T-helper 22 cell (primary cell): ENCODE measurements at regions not wholly inside any gene's neighbourhood (a gene's known extent, or its start where the extent isn't known, plus 50 kb on each side); places are given as distances from the start of the nearest gene placed in this dataset.
"Not testable (repeated sequence)": the region's sequence is repeated elsewhere in the genome, so short reads cannot be mapped to it uniquely, and the experiment has no call there.

Experiments
- DNase-seq: peaks from one replicate; pipeline ENCODE4 v3.0.0-alpha.2; 2020; ENCODE audit warnings: low read depth

DNA sequence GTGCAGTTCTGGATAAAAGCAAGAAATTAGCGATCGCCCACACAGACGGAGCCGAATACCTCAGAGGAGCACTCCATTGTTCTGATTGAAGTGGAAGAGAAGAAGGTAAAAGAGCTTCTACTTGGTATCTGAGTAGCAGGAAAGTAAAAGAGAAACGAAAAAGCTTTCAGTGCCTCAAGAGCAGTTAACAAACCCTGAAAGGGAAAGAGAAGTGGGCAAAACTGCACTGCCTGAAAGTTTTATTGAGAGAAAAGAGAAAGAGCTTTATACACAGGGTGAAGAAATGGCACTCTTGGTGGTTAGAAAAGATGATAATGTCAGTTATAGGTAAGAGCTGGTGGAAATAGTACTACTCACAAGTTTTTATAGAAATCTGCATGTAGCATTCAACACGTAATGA, 192.8 kb downstream of the CDCA7 start:
- no peak for DNase-seq

DNA sequence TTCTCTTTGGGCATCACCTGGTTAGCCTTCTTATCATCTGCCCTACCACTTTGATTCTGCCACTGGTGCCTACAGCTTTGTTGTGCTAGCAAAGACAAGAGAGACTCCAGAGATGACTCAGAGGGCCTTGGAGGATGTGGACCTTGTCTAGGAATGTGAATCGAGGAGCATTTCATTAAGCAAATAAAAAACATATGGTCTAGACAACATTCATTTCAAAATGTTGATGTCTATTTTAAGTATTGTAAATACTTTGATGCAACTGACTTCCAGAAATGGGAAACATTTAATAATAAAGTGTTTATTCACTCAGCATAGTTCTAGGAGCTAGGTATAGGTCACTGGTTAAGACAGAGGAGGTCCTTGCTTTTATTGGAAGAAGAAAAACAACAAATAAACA, 195.5 kb downstream of the CDCA7 start:
- no peak for DNase-seq

DNA sequence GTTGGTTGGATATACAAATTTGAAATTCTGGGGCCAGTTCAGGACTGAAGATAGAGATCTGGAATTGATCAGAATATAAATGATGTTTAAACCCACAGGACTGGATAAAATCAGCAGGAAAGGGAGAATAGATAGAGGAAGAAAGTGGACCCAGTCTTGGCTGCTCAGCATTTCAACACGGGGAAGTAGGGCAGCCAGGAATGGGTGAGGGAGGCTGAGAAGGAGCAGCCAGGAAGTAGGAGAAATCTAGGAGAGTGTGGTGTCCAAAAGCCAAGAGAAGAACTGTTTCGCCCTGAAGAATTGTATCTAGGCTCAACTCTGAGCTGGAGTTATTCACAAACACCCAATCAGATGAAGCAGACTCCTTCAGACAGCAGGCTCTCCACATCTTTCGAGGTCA, 197.9 kb downstream of the CDCA7 start:
- no peak for DNase-seq

DNA sequence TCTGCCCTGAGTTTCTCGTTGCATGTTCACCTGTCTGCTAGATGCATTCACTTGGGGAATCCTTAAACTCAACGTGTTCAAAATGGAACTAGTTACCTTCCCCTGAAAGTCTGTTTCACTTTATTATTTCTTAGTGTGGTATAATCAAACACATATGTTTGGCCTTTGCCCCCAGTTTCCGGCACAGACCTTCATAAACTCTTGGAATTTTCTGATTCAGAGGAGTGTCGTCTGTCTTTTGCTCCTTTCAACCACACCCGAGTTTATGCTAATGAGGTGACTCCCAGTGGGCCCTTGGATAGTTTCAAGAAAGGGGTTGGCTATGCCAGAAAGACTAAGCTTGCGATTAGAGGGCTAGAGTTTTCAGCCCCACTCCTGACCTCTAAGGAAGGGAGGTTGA, 198.9 kb downstream of the CDCA7 start:
- no peak for DNase-seq

DNA sequence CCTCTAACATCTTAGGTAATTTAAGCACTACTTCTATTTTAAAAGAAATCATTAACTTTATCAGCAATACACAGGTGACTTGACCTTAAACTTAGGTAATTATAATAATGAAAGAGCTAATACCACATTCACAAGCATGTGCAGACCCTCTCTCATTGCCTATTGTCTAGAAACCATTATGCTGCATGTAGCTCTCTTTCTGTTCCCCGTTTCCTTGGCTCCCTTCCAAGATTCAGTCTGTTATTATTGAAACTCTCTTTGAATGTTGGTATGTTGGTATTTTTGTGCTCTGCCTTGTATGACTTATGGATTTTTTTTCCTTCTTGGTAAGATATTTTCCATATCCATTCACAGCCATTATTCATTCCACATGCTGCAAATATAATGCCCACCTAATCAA, 201.2 kb downstream of the CDCA7 start:
- DNase-seq, result no peak

DNA sequence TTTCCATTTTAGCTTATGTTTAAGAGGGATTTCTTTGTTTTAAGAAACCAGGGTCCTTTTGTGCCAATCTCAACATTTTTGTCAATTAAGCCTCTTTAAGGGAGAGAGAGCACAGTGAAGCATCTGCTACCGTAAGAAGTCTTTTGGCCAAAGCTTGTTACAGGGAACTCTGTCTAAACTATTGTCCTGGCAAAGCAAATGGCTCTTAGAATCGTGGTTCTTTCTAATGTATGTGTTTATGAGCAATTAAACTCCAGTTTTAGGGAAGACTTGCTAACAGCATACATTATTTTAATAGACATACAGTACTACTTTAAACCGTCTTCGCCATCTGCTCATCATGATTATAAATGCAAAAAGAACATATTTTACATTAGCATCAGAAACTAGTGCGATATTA, 202.1 kb downstream of the CDCA7 start:
- no peak for DNase-seq

DNA sequence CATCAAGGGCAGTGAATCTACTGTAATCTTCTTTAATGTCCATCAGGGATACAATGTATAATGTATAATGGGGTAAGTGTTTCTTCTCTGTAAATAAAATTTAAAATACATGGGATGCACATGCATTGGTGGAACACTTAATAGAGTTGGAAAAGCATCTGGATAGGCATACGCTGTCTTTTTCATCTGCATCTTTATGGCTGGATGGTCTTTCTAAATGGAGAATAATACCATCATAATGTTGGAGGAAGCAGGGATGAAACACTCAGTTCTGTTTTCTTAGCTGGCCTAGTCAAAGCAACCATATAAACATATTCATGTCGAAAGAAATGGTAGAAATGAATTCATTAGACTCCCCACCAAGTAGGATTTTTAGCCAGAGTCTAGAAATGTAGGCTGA, 202.8 kb downstream of the CDCA7 start:
- no peak for DNase-seq

DNA sequence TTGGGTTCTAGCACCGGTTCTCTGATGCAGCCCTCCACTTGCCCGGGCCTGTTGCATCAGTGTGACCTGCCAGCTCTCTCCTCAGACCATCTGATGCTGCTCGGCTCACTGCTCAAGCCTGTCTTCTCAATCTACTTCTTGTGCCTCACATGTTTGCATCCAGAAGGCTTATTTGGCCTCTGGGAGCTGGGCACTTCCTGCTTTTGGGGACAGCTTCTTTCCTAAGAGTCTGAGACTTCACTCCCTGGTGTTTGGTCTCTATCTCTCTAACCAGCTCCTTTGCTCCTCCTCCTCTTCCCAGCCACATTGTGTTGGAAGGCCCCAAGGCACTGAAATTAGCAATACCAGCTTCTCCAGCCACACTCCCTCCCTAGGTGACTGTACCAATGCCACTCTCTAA, 212.8 kb downstream of the CDCA7 start:
- DNase-seq, result no peak

DNA sequence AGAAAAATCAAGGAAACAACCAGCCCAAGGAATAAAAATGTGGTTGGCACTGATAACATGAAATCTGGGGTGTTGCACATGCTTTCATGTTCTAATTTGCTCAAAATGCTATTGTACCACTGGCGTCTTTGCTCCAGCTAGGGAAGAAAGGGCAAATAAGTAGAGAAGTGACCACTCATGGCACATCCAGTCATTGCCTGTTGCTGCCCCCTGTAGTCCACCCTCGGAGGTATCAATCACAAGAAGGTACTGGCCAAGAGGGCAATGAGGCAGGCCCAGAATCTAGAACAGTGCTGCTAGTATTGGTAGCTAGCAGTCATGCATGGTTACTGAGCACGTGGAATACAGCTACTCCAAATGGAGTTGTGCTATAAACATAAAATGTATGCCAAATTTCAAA, 213.4 kb downstream of the CDCA7 start:
- DNase-seq, result no peak

DNA sequence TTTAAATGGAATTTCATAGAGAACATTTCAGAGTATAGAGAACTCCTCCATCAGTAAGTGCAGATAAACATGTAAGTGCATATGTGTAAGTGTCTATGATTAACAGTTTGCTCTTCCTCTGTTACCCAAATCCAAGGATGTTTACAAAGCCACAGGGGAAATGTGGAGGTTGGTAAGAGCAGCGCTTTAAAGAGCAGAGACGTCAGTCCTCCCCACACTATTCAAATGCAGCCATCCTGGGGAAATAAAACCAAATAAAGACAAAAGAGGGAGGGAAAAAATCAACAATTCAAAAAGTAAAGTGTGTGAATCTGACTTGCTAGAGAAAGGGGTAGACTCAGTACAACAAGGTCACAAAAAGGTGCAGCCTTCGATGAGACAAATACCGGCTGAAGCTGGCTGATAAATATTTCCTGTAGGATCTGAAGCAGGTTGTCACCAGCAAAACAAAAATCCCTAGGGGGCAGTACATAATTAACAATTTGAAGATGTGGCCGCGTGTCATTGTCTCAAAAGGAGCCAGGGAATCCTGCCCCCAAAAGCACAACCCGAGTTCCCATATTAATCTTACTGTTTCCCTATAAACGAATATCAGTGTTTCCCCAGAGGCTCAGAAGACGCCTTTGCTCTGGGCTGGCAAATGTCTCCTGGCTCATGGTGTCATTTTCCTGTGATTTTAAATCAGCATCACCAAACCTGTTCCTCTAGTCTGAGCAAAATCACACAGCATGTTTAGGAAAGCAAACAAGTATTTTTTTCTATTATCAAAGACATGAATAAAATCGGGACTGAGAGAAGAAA, 216.5 kb downstream of the CDCA7 start:
- no peak for DNase-seq

DNA sequence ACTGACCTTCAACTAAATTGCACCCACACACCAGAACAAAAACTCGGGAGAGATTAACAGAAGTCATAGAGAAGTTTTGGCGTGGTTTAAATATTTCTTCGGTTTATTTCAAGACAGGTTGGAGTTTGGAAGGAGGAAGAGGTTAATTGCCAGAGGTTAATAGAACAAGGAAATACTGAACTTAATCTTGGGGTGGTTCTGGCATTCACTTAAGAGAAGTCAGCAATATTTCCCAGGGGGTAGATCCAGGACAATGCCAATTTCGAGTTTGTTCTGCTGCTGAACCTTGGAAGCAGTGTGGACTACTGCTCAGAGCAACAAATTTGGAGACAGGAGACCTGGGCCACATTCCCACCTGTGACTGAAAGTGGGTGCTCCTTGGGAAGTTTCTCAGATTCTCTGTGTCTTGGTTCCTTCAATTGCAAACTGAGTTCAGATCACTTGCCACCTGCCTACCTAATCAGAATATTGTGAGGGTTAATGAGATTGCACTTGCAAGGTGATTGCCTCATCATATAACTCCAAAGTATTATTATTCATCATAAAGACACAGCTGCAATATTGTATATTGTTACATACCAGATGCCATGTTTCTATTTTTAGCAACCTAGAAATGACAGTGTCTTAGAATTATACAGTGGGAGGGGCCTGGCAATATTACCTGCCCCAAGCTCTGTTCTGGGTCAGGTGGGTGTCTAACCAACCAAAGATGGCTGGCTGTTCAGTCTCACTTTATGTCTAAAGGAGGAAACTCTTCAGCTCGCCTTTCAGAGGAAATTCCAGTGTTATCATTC, 217.4 kb downstream of the CDCA7 start:
- no peak for DNase-seq

DNA sequence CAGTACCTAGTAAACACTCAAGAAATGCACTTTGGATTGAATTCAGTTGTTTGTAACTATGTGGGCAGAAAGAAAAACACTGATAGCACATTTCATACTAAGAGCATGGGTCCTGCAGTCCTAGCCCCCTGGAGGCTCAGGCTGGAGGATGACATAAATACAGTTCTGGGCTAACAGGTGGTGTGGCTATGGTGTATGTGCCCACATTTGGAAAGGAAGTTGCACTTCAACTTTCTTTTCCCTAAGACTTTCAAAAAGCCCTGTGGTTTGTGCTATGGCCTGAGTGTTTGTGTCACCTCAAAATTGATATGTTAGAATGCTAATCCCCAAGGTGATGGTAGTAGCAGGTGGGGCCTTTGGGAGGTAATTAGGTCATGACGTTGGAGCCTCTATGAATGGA, 218.2 kb downstream of the CDCA7 start:
- DNase-seq, result no peak

DNA sequence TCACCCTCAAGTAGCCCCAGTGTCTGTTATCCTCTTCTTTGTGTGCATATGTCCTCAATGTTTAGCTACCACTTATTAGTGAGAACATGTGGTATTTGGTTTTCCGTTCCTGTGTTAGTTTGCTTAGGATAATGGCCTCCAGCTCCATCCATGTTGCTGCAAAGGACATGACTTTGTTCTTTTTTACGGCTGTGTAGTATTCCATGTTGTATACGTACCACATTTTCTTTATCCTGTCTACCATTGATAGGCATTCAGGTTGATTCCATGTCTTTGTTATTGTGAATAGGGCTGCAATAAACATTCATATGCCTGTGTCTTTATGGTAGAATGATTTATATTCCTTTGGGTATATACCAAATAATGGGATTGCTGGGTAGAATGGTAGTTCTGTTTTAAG, 219.1 kb downstream of the CDCA7 start:
- DNase-seq, result not testable (repeated sequence)

DNA sequence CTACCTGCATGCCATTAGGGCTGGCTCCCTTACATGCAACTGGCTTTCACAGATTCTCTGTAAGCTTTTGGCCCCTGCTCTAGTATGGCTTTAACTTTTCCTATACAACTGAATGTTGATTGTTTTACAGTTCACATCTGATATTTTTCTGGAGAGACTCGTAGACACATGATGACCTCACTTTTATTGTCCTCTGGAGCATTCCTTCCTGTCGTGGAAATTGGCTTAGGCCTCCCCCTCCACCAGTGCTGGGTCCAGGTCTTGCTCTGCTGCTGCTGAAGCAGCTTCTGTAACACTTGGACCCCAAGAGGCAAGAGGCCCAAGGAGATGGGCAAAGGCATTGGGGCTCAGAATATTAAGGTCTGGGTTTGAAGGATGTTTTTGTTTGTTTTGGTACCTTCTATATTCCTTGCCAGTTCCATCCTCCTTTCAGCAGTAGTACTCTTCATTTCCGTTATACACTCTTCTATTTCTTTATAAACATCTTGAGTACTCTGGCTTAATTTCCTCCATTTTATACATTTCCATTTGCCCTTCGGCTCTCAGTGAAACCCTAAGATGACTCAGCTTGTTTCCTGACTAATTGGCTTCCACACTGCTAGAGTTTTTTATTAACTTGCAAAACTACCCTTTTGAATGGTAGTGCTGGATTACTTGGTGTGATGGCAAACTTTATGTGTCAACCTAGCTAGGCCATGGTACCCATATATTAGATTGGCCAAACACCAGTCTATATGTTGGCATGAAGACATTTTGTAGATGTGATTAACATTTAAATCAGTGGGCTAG, 219.8 kb downstream of the CDCA7 start:
- DNase-seq, result no peak

DNA sequence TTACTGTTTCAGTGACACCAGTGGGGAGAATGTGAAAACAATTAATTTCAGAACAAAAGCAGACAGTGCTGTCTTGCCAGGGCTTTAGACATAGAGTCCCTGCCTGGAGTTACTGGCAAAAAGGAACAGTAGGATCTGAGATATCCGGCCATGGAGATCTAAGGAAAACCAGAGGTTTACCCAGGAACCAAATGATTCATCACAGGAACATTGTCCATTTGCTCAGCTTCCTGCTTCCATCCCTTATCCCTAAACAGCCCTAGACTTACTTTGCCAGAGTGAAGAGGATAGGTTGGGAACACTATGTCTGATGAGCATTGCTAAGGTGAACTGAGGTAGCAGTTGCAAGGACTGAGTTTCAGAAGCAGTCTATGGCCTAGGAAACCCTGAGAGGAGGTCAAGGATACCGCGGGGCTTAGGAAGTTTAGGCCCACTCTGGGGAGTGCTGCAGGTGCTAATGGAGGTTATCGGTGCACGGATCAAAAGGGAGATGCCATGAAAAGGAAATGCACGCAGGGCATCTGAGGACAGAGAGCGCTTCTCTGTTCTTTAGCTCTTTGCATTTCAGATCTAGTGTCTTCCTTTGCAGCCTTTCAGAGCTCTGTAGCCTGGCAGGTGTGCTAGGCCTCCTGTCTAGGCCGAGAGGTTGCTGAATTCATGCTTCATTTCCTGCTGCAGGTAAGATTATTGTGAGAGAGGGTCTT, 223.9 kb downstream of the CDCA7 start:
- no peak for DNase-seq

DNA sequence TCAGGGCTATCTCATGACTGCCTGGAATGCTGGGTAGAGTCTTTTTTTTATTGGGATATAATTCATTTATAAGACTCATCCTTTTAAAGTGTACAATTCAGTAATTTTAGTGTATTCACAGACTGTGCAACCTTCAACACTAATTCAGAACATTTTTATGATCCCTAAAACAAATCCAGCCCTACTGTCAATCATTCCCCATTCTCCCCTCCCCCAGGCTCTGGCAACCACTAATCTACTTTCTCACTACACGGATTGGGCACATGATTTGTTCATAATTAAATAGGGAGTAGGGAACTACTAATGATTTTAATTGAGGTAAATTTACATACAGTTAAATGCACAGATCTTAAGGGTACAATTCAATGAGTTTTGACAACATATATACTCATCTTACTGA, 225.7 kb downstream of the CDCA7 start:
- no peak for DNase-seq

DNA sequence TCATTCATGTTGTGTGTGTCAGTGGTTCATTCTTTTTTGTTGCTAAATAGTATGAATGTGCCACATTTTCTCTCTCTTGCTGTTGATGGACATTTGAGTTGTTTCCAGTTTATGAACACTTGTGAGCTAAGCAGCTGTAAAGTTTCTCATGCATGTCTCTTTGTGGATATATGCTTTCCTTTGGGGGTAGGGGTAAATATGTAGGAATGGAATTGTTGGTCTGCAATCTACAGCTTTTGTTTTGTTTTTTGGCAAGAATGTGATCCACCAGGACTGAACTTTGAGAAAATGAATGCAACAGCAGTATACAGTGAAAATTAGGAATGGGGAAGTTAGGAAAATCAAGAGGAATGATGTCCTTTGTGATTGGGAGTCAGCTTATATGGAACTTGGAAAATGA, 226.3 kb downstream of the CDCA7 start:
- DNase-seq, result no peak

DNA sequence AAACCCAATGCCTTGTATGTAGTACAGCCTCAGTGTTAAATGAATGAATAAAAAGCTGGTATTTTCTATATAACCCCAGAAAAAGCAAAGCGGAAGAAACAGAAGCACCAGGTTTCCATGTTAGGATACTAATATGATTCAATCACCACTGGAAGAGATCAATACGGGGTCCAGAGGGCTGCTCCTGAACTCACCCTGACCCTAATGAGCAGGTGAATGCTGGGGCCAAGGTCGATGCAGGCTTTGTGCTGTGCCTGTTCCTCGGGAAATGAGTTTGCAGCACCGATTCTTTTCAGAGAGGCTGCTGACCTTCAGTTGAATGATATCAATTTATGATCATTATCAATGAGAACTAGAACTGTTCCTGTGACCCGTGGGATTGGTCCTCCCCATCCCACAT, 228.5 kb downstream of the CDCA7 start:
- DNase-seq, result no peak

DNA sequence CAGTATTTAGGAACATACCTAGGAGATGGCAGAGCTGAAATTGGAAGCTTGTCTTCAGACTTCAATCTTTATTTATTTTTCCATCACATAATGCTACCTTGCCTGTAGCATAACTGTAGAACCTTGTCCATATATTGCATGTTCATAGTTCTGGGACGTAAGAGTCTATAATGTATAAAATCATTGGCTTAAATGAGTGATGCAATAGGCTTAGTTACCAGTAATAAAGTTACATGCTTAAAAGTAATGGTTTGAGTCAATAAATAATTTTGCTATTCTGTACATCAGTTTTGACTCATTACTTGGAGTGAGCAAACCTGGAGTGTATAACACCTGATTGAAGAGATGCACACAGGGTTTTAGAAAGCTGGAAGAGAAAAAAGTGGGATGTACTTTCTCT, 229.3 kb downstream of the CDCA7 start:
- DNase-seq, result no peak

DNA sequence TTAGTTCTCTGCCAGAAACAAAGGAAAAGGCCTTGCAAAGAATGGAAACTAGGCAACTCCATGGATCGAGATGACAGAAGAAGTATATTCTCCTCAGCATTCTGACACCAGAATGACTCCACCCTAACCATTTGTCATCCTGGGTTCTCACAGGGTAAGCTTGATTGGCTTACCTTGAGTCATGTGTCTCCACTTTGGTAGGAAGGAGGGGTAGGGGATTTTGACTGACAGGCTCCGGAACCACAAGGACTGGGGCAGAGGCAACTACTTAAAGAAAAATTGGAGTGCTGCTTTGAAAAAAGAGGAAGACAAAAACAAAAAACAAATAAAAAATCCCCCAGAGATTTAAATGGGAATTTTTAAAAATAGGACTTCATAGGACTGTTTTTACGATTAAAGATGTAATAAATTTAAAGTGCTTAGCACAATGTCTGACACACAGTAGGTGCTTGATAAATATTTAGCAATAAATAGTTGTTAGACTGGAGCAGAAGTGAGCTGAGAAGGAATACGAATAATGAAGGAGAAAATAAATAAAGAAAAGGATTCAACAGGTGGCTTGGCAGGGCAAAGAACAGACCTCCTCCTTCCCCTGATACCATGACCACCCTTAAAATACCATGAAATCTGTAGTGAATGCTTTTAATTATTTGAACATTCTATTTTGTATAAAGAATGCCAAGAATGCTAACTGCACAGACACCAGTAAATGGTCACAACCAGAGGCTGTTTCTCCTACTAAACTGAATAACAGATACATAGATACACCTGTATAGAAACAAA, 230.2 kb downstream of the CDCA7 start:
- no peak for DNase-seq

DNA sequence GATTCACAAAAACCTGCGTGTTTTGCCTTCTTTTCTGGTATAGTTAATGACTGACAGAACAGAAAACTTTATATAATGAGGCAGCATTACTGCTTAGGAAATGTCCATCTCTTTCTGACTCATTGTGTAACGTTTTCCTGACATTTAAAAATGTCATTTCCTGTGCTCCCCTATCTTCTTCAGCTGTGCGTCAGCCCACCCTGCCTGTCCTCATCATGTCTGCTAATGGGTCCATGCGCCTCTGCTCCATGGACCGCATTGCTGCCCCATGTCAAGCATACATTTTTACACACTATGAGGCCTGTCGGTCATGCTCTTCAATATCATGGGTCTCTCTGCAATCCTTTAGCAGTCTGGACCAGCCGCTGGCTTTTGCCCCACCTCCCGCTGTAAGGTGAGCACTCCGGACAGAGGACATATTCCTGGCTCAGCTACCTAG, 234.3 kb downstream of the CDCA7 start:
- no peak for DNase-seq
